Renal cortical epithelial cell (primary cell): ENCODE measurements at regions not wholly inside any gene's neighbourhood (a gene's known extent, or its start where the extent isn't known, plus 50 kb on each side); places are given as distances from the start of the nearest gene placed in this dataset.

Experiments
- DNase-seq: peaks from one replicate; pipeline ENCODE4 v3.0.0-alpha.2; 2011; ENCODE audit warnings: low read depth

DNA sequence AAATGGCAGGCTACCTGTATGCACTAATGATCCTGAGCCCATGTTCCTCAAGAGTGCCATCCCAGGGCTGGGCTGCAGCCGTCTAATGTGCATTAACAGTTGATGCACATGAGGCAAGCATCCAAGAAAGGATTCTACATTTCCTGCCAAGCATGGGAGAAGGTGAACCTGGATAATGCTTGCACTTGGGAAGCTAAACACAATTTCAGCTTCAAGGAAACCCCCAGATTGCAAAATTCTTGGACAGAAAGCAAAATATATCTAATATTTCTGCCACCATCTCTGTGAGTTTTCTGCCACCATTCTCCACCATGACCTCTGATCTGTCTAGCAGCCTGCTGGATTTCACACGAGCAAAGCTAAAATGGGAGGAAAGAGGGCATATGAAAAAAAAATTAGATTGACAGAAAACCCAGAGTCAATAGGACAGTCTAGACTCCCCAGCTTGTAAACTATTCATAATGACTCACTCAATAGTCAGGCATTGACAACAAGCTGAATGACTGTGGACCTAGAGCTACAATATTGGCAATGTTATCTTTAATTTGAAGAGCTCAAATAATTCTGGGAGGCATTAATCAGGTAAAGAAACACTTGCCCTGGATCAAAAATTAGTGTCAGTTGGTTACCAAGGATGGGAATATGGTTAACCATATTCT lies 91.9 kb upstream of the BCL2L14 start:
- DNase-seq: peak; percentile 76

DNA sequence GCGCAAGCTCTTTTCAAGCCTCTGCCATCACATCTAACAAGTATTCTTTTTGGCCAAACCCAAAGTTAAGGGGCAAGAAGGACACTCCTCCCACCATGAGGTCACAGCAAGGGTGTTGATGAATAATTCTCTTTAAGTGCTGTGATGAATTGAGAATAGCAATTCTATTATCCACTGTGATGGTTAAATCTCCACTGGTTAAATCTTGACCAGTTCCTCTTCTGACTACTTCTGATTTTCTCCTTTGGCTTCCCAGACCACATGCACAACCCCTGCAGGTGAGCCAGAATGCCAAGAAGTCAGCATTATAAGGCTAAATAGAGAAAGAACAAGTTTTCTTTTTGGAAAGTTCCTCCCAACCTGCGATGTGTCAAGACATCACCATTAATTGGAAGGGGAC lies 90.6 kb upstream of the BCL2L14 start:
- no peak for DNase-seq

DNA sequence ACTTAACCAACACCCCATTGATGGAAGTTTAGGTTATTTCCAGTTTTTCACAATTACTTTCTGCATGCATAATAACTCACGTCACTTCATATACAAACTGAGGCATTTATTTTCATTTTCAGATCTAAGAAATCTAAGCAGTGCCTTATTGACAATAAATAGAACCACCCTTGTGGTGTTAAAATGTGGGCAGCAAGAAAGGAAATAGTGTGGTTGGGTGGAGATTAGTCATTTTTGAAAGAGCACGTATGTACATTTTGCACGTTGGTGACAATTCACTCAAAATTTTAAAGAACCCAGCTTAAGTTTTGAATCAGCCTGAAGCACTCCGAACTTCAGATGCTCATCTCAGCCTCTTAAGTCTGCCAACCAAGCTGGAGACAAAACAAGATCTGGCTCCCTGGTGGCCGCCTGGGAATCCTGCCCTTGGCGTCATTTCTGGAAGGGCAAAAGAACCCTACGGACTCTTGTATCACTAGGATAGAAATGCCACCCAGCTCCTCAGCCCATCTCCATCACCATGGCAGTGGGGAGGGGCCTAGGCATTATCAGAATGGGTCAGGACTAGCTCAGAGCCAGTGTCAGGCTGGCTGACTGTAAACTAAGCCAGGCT lies 89.5 kb upstream of the BCL2L14 start:
- DNase-seq: no peak

DNA sequence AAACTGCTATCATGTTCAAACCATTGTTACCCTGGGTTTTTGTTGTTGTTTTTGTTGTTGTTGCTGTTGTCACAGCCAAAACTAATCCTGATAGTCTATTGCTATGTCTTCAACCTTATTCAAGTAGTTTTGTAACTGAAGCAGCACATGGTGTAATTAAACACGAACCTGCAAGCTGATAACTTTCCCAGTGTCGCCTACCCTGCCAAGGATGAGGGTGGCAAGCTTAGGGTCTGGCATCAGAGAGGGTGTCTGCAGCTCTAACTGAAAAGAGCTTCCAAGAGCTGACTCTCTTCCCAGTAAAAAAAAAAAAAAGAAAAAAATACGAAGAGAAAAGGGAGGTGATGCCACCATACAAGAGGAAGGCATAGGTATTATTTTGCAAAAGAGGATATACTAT lies 86.3 kb upstream of the BCL2L14 start:
- DNase-seq: no peak

DNA sequence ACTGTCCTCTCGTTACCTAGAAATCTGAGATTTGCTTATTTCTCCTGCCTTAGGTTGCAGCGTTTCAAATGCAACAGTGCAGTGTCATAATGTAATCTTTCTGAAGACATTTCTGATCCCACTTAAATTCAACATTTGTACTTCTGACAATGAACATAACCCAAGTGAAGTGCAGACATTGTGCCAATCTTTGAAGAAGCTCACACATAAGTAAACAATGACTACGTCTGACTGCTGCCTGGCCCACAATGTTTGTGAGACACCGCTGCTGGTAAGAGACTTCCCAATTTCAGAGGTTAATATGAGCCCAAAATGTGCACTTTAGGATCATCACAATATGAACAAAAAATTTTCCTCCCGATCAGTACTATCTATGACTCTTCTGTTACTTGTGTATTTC lies 84.6 kb upstream of the BCL2L14 start:
- DNase-seq: no peak

DNA sequence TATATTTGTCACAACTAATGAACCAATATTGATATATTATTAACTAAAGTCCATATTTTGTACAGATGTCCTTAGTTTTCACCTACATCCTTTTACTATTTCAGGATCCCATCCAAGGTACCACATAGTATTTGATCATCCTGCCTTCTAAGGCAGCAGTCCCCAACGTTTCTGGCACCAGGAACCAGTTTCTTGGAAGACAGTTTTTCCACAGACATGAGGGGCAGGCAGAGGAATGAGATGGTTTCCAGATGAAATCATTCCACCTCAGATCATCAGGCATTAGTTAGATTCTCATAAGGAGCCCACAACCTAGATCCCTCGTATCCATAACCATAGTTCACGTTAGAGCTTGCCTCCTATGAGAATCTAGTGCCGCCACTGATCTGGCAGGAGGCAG lies 82.8 kb upstream of the BCL2L14 start:
- no peak for DNase-seq

DNA sequence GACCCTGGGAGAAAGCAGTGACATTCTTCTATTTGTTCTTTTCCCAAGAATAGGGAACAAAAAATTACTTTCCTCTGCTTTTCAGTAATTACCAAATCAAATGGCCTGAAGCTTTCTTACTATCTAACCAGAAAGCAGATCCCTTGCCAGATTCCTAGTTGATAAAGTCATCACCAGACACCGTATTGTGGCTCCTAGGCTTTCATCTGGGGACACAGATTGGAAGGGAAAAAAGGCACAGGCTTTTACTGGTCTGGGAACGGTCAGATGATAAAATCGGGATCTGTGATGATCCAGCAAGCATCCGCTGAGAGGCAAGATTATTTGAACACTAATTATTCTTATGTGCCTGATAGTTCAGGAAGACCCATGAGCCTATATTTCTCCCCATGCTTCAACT lies 79.1 kb upstream of the BCL2L14 start:
- peak; percentile 42 for DNase-seq

DNA sequence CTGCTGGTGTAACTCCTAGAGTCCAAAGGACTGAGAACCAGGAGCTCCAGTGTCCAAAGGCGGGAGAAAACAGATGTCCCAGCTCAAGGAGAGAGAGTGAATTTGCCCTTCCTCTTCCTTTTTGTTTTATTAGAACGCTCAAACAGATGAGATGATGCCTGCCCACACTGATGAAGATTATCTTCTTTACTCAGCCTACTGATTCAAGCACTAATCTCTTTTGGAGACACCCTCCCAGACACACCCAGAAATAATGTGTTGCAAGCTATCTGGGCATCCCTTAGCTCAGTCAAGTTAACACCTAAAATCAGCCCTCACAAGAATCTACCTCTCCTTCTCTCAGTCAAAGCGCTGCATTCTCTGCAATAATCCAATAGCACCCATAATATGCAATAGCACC lies 78.2 kb upstream of the BCL2L14 start:
- DNase-seq: no peak

DNA sequence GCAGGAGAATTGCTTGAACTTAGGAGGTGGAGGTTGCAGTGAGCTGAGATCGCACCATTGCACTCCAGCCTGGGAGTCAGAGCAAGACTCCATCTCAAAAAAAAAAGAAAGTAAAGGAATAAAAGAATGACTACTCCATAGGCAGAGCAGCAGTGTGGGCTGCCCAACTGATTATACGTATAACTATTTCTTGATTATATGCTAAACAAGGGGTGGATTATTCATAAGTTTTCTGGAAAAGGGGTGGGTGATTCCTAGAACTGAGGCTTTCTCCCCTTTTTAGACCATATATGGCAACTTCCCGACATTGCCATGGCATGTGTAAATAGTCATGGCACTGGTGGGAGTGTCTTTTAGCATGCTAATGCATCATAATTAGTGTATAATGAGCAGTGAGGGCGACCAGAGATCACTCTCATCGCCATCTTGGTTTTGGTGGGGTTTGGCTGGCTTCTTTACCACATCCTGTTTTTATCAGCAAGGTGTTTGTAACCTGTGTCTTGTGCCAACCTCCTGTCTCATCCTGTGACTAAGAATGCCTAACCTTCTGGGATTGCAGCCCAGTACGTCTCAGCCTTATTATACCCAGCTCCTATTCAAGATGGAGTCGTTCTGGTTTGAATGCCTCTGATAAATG lies 72.3 kb upstream of the BCL2L14 start:
- DNase-seq: peak; percentile 25

DNA sequence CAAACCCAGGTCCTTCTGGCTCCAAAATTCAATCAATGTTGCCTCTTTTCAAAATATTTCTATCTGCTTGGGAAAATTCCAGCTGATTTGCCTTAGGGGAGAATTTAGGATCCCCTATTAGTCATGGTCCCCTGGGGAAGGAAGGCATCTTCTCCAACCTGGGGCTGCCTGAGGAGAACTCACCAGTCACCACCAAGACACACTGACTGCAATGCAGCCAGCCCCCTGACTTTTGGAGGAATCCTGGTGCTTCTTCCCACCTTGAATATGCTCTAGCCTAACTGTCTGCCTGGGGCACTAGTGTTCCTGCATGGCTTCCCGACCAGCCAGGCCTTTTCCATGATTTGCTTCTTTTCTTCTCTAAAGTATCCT lies 71.8 kb upstream of the BCL2L14 start:
- no peak for DNase-seq

DNA sequence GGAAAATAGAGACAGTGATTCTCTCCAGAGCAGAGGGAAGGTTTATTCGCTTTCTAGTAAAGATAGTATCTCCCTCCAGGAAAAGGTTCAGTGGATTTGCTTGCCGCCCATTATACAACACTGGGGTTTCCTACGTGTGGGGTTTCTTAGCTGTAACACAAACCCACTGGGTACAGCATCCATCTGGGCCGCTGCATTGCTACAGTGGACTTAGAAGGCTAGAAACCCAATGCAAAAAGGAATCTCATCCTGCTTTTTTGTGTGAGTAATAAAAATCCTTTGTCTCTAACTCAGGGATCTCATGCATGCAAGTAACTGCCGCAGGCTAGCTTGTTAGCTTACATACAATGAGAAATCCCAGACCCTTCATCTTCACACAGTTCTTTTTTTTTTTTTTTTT lies 67.1 kb upstream of the BCL2L14 start:
- DNase-seq: peak; percentile 11

DNA sequence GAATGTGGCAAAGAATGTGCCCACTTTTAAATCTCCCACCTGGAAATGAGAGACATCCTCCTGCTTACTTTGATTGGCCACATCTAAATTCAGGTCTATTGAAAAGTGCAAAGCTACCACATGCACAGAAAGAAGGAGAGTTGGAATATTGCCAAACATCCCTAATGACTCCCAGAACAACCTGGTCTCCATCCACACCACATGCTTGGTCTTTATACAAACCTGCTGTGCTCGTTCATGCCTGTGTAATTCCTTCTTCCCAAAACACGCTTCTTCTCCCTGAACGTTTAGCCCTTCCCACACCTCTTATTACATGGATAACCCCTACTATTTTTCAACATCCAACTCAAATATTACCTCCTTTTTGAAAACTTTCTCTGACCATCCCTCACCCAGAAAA lies 66.2 kb upstream of the BCL2L14 start:
- DNase-seq: no peak

DNA sequence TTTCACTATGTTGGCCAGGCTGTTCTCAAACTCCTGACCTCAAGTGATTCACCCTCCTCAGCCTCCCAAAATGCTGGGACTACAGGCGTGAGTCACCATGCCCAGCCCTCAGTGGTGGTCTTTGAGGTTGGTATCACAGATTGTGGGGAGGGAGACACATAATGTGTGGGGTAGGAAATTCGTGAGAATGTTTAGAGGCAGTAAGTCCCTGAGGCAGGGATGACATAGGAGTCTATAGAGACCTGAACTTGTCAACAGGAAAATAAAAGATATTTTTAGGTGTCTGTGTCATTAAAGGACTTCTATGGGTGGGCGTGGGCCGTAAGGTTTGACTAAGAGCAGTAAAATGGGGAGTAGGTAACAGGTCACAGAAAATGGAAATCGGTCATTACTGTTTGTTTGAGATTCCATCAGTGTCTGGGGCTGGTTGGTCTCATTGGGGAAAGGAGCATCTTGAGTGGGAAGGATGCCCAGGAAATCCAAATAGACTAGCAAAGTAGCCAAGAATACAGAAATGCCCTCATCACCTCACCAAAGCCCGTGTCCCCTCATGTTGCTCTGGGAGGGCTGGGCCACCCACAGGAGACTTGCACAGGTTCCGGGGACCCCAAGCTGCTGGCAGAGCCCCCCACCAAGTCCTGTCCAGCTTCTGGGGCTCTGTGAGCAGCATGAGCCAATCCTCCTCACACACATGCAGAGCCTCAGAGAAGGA lies 63.6 kb upstream of the BCL2L14 start:
- peak; percentile 58 for DNase-seq

DNA sequence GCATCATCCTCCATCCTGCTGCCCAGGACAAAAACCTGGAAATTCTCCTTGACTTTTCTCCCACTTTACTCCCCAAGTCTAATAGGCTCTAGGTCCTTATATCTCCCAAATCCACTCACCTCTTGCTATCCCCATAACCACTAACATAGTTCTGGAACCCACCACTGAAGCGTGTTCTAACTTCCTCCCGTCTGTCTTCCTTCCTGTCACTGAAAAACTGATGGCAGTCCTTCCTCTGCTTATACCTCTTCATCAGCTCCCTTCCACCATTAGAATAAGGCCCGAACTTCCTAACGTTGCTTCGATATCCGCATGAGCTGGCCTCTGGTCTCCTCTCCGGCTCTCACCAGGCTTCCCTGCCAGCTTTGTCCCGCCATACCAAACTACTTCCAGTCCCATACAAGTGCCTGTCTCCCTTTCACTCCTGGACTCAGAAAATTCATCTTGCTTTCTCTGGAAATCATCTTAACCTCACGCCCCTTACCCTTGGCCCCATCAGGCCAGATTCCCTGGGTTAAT lies 63.0 kb upstream of the BCL2L14 start:
- no peak for DNase-seq

DNA sequence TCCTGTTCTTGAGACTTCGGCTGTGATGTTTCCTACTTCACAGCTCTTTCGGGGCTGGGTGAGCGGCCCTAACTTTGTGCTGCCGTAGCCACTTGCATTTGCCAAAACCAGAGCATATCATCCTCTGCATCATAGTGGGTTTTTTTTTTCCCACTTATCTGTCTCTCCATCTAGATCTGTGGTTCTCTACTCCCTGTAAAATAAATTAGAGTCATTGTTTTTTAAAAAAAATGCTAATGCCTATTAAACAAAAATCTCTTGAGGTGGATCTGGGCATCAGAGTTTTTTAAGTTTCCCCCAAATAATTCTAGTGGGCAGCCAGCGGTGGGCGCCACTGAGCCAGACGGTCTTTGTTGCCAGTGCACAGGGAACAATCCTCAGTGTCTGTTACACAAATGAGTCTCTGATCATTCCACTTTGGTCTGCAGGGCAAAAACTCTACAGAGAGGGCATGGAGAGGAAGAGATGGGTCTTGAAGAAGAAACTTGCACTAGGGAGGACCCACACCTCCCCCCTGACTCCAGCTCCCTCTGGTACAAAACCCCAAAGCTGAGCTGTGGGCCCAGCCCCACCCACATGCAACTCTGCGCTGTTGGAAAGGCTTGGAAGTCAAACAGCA lies 62.4 kb upstream of the BCL2L14 start:
- no peak for DNase-seq

DNA sequence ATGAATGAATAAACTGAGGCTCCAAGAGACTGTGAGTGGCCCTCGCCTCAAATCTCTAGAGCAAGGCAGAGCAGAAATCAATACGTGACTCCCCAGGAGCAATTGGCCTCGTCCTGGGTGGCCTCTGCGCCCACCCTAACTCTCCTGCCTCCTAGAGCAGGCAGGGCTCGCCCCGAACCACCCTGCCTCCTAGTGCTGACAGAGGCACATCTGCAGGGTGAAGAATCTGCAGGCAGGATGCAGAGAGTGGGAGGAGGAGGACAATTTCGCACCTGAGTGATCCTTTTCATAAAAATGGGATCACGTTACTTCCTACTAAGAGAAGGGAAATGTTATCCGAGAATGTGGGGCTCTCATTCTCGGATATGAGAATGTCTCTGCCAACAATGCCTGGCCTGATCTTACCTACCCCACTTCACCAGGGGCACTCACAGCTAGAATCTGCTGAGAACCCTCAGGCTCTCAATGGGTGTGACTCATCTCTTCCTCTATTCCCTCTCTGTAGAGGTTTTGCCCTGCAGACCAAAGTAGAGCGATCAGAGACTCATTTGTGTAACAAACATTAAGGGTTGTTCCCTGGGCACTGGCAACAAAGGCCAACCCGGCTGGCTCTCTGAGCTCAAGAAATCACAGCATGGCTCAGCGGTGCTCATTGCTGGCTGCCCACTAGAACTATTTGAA lies 61.7 kb upstream of the BCL2L14 start:
- DNase-seq: peak; percentile 97

DNA sequence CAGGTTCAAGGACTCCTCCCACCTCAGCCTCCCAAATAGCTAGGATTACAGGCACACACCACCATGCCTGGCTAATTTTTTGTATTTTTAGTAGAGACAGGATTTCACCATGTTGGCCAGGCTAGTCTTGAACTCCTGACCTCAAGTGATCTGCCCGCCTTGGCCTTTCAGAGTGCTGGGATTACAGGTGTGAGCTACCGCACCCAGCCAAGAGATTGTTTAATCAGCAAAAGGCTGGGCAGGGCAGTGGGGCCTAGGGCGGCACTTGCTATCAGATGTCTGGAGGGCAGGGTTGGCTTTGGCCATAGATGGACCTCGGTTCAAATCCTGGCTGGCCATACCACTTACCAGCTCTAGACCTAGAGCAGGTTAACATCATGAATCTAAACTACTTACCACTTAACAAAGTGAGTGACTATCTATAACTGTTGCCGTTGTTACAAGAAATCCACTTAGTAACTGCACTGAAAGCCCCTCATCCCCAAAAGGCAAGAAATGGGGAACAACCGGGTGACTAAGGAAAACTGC lies 60.9 kb upstream of the BCL2L14 start:
- DNase-seq: peak; percentile 12

DNA sequence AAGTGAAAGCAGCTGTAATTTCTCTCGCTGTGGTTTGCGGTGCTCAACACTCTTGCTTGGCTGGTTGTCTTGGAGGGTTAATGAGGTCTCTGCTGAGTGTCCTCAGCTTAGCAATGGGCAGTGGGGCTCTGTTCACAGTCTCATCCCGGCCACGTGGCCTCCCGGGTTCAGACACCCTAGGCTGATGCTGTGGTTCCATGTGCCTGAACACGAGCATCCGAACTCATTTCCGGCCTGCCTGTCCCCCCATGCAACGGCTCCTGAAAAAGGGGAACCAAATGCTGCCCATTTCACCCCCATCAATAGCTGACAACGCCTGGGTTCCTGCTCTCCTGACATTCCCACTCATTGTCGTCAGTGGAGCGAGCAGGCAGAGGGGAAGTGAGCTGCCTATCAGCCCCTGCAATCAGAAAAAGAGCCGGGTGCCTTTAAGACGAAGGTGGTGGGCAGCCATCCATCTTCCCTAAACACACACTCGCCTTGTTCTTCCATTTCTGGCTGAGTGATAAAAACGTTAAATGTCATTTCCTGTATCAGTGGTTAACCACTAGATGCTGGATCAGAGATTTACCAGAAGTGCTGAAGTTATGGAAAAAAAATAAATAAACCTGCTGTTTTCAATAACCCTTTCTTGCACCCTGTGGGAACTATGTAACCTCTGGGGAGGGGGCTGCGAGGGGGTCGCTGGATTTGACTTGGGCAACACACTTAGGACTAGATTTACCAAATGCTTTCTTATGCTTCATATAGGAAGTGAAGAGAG lies 60.3 kb upstream of the BCL2L14 start:
- DNase-seq: peak; percentile 72

DNA sequence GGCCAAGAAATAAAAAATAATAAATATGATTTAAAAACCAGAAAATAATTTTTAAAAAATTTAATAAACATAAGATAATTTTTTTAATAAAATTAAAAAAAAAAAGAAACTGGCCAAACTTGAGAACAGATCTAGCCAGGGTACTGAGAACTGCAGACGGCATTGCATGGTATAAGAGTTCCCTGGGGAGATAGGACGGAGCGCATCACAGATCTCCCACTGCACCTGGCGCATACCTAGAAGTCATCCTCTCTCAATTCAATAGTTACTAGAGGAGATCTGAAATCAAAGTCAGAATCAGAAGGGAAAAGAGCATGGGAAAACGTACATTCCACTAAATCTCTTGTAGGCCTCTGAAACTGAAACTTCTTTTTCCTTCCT lies 58.9 kb upstream of the BCL2L14 start:
- no peak for DNase-seq

DNA sequence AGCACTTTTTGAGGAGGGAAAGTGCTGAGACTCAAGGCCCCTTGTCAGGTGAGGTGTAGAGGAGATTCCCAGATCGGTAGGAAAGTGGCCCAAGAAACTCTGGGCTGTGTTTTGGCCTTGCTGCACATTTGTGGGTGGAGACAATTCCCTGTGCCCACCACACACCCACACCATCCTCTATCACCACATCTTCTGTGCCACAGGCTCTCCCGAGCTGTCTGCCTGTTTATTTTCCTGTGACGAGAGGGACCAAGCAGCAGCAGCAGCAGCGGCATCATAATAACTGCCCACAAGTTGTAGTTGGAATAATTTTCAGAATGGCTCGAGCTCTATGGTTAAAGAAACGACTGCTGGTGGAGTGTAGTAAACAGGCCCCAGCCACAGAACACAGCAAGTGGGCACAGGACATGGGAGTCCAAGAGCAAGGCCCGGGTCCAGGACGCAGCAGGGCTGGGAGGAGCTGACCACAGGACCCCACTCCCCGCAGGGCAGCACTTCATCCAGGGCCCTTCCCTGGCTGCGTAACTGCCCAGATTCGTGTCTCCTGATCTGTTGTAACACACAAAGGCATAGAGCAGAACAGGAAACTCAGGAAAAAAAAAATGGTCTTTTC lies 55.6 kb upstream of the BCL2L14 start:
- no peak for DNase-seq
